Activated naive CD8-positive, alpha-beta T cell treated with anti-CD3 and anti-CD28 coated beads, Interleukin-2, amount 50 U/mL, for 24 hours (primary cell): ENCODE measurements at regions not wholly inside any gene's neighbourhood (a gene's known extent, or its start where the extent isn't known, plus 50 kb on each side); places are given as distances from the start of the nearest gene placed in this dataset.
"Not testable (repeated sequence)": the region's sequence is repeated elsewhere in the genome, so short reads cannot be mapped to it uniquely, and the experiment has no call there.

Experiments used
- ATAC-seq: fragments of 150-1000 bp; cut with Tn5 transposase; one replicate; pipeline ENCODE4 v1.10.0; 2021
- DNase-seq: peaks from one replicate; pipeline ENCODE4 v3.0.0; 2021
- H3K27ac Mint-ChIP-seq: one replicate; pipeline ENCODE4 v1.8.0; 2021; ENCODE audit warnings: mild to moderate bottlenecking, mixed read lengths
- H3K27me3 Mint-ChIP-seq: one replicate; pipeline ENCODE4 v1.8.0; 2021; ENCODE audit warnings: mixed read lengths
- H3K36me3 Mint-ChIP-seq: one replicate; pipeline ENCODE4 v1.8.0; 2021; ENCODE audit warnings: low read depth, mixed read lengths
- H3K4me1 Mint-ChIP-seq: one replicate; pipeline ENCODE4 v1.8.0; 2021; ENCODE audit warnings: mixed read lengths
- H3K4me3 Mint-ChIP-seq: one replicate; pipeline ENCODE4 v1.8.0; 2021; ENCODE audit warnings: mild to moderate bottlenecking, moderate library complexity, mixed read lengths
- H3K9me3 Mint-ChIP-seq: one replicate; pipeline ENCODE4 v1.8.0; 2021; ENCODE audit warnings: mixed read lengths

DNA sequence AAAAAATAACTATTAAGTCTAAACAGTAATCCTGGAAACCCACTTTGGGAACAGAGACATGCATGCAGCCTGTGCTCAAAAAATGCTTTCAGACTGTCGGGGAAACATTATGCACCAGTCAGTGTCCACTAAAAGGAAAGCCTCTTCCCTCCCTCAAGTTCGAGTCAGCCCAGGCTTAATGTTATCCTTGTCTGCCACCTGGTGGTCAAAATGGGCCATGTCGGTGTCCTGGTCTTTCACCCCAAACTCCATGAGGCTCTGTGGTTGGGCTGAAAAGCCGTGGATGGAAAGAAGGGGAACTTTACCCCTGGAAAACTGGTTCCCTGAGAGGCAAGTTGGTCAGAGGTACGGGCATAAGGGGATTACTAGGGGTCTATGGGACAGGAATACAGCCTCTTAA is 88.4 kb upstream of the ZNF492 start:
- Mint-ChIP-seq H3K36me3 (no peaks in the 10 kb centered on the region), H3K27ac (no peak overlapping the region), H3K4me3 (no peak overlapping the region), H3K4me1 (no peaks in the 10 kb centered on the region), H3K27me3 (no peaks in the 10 kb centered on the region), H3K9me3 (peaks cover 38% of the 10 kb centered on the region)
- ATAC-seq (no peak), DNase-seq (peak; percentile 37)

DNA sequence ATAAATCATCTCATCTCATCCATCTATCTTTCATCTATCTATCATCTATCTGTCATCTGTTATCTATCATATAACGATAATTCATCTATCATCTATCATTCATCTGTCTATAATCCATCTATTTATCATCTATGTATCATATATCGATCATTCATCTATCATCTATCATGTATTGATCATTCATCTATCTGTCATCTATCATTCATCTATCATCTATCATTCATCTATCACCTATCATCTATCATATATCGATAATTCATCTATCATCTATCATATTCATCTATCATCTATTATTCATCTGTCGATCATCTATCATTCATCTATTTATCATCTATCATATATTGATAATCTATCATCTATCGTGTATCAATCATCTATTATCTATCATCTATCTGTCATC is 100.4 kb upstream of the ZNF492 start:
- H3K9me3 Mint-ChIP-seq, result peaks cover 56% of the 10 kb centered on the region
- H3K36me3 Mint-ChIP-seq, result peaks cover 10% of the 10 kb centered on the region
- H3K4me1 Mint-ChIP-seq, result no peaks in the 10 kb centered on the region
- DNase-seq (no peak), ATAC-seq (no peak)
- no peak overlapping the region for H3K27ac Mint-ChIP-seq
- H3K4me3 Mint-ChIP-seq, result no peak overlapping the region
- peaks cover 16% of the 10 kb centered on the region for H3K27me3 Mint-ChIP-seq

DNA sequence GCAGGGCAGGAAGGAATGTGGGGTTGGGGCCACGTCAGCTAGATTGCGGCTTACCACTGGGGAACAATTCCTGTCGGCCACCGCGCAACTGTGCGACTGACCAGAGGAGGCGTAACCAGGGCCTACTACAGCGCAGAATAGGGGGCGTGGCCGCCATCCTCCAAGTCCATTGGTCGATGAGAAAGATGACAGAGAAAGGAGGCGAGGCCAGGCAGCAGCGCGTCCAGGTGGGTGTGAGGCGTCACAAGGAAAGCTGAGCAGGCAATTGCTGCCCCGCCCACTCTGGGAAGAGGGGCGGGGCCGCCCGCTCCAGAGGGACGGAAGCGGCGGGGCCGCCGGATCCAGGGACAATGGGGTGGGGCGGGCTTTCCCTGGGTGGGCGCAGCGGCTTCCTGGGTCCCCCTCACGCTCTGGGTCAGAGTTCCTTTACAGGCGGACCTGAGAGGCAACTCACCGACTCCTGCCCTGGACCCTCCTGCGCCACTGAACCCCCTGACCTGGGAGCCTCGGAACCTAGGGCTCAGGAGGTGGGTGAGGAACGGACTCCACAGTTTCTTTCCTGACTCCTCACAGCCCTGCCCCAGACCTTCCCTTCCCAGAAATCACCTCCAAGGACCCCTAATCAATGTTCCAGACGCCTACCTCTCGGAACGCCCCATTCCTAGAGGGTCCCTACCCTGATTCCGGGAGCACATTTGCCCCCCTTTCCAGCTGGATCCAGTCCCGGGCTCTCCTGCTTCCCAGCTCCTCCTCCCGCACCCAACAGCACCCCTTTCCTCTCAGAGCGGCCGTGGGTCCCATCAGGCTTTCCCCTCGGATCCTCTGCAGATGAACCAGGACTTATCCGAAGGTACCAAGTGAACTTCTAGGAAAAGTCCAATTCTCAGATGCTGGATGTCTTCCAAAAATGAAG is 101.5 kb upstream of the ZNF492 start:
- H3K27ac Mint-ChIP-seq, result no peak overlapping the region
- no peaks in the 10 kb centered on the region for H3K4me1 Mint-ChIP-seq
- no peak for DNase-seq
- peaks cover 61% of the 10 kb centered on the region for H3K9me3 Mint-ChIP-seq
- no peak overlapping the region for H3K4me3 Mint-ChIP-seq
- peaks cover 10% of the 10 kb centered on the region for H3K36me3 Mint-ChIP-seq
- ATAC-seq, result no peak
- H3K27me3 Mint-ChIP-seq, result peaks cover 16% of the 10 kb centered on the region

DNA sequence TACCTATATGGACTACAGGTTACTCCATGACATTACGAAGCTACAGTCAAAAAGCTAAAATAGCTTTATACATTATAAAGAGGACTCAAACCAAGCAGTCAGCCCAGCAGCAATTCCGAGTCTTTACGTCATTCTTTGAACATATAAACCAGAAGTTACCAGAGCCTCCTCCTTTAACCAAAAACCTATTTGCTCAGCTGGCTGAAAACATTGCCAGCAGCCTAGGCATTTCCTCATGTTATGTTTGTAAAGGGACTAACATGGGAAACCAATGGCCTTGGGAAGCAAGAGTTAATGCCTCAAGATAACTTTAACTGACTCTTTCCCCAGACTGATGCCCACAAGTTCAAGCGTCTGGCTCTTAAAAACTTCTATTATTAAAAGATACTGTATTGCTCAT is 104.1 kb upstream of the ZNF492 start:
- ATAC-seq (no peak), DNase-seq (no peak)

DNA sequence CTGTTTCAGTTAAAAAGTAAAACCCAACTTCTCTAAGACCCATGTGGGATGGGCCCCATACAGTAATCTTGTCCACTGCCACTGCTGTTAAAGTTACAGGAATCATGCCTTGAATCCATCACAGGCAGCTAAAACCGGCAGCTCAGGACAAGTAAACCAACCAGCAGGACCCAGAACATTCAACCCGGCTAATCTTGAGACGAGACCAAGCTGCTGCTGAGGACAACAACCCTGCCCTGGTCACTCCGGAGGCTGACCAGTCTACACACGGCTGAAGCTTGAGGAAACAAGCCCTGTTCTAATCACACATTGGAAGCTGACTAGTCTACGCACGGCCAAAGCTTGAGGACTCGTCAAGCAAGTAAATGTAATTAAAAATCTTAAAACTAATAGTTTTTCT is 105.2 kb upstream of the ZNF492 start:
- Mint-ChIP-seq H3K4me3 (no peak overlapping the region), H3K36me3 (peaks cover 10% of the 10 kb centered on the region), H3K9me3 (peaks cover 48% of the 10 kb centered on the region), H3K27me3 (peaks cover 16% of the 10 kb centered on the region), H3K4me1 (no peaks in the 10 kb centered on the region), H3K27ac (no peak overlapping the region)
- ATAC-seq, result no peak
- DNase-seq, result no peak

More for the DNA sequence above, 104.1 kb upstream of the ZNF492 start:
- H3K27ac Mint-ChIP-seq, result no peak overlapping the region
- H3K9me3 Mint-ChIP-seq, result peaks cover 47% of the 10 kb centered on the region
- H3K27me3 Mint-ChIP-seq, result peaks cover 16% of the 10 kb centered on the region
- no peaks in the 10 kb centered on the region for H3K4me1 Mint-ChIP-seq
- peaks cover 10% of the 10 kb centered on the region for H3K36me3 Mint-ChIP-seq
- H3K4me3 Mint-ChIP-seq, result no peak overlapping the region

DNA sequence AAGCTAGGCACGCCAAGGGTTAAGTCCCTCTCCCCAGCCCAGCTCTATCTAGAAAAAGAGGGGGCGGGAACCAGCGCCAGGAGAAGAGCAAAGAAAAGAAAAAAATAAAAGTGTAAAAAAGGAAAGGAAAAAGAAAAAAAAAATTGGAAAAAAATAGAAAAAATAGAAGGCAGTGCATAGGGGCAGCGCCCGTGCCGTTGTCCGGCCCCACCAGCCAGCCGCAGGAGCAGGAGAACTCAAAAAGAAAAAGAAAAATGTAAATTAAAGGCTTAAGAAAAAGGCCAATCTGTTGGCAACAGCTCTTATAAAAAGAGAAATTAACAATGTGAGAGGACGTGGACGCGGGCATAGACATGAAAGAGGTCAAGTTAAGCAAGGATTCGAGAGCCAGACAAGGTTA is 105.4 kb upstream of the ZNF98 start:
- no peak overlapping the region for H3K4me3 Mint-ChIP-seq
- H3K36me3 Mint-ChIP-seq, result no peaks in the 10 kb centered on the region
- no peak for DNase-seq
- H3K27me3 Mint-ChIP-seq, result peaks cover 5% of the 10 kb centered on the region
- H3K9me3 Mint-ChIP-seq, result peaks cover 42% of the 10 kb centered on the region
- no peak for ATAC-seq
- H3K4me1 Mint-ChIP-seq, result no peaks in the 10 kb centered on the region
- no peak overlapping the region for H3K27ac Mint-ChIP-seq

DNA sequence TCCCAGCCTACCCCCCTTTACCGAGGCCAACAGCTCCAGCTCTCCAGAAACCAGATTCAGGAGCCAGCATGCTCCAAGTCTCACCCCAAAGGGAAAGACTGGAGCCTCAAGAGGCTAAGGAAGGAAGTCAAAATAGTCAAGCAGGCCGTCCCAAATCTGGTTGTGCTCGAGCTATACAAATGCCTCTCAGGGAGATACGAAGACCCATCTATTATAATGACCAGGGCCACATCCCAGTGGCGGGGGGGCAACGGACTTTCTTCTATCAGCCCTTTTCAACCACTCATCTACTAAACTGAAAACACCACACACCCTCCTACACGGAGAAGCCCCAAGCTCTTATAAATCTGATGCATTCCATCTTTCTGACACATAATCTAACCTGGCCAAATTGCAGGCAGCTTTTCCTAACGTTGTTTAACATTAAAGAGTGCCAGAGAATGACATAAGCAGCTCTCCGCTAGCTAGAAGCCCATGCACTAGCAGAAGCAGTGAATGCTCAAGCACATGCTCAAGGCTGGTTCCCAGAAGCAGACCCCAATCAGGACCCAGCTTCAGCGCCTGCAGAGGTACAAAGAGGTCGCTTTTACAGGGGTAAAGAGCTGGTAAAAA is 104.6 kb upstream of the ZNF98 start:
- H3K27ac Mint-ChIP-seq, result no peak overlapping the region
- H3K9me3 Mint-ChIP-seq, result peaks cover 38% of the 10 kb centered on the region

DNA sequence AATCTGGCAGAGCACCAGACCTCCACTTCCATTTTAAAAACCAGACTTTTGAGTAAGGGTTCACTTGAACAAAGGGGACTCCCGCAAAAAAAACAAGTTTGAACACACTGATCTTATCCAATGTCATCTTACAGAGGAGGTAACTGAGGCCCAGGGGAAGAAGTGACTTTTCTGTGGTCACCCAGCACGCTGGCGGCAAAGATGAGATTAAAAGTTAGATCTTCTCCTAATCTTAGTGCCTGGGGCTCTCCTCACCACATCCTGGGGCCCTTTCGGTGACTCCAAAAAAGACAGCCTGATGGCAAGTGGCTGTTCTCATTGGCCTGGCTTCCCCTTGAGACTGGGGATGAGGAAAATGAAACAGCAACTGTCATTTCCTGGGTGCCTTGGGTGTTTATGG is 101.8 kb upstream of the ZNF98 start:
- peaks cover 23% of the 10 kb centered on the region for H3K9me3 Mint-ChIP-seq
- no peak overlapping the region for H3K4me3 Mint-ChIP-seq
- no peaks in the 10 kb centered on the region for H3K4me1 Mint-ChIP-seq
- H3K27ac Mint-ChIP-seq, result no peak overlapping the region
- peaks cover 2% of the 10 kb centered on the region for H3K36me3 Mint-ChIP-seq
- DNase-seq (no peak), ATAC-seq (no peak)
- peaks cover 2% of the 10 kb centered on the region for H3K27me3 Mint-ChIP-seq

More for the DNA sequence above, 104.6 kb upstream of the ZNF98 start:
- no peaks in the 10 kb centered on the region for H3K36me3 Mint-ChIP-seq
- DNase-seq (no peak), ATAC-seq (no peak)
- no peaks in the 10 kb centered on the region for H3K4me1 Mint-ChIP-seq
- H3K27me3 Mint-ChIP-seq, result no peaks in the 10 kb centered on the region
- H3K4me3 Mint-ChIP-seq, result no peak overlapping the region

DNA sequence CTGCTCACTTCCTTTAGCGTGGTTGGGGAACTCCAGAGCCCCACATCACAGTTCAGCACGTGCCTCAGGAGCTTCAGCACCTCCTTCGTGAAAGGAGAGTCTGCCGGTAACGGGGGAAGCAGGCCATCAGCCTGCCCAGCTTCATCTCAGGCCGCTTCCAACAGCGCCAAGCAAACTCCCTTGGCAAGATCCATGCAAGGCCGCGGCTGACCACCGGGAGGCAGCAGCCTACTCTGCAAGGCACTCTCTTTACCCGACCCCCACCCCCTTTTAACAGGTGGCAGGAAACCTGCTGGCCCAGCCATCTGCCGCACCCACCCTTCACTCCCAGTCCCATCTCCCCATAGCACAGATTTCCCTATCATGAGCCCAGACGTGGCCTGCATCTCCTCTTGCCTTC is 97.4 kb upstream of the ZNF98 start:
- not testable (repeated sequence) for H3K36me3 Mint-ChIP-seq, H3K27me3 Mint-ChIP-seq, H3K4me1 Mint-ChIP-seq, H3K4me3 Mint-ChIP-seq, ATAC-seq, DNase-seq, H3K27ac Mint-ChIP-seq
- peaks cover 25% of the 10 kb centered on the region for H3K9me3 Mint-ChIP-seq

DNA sequence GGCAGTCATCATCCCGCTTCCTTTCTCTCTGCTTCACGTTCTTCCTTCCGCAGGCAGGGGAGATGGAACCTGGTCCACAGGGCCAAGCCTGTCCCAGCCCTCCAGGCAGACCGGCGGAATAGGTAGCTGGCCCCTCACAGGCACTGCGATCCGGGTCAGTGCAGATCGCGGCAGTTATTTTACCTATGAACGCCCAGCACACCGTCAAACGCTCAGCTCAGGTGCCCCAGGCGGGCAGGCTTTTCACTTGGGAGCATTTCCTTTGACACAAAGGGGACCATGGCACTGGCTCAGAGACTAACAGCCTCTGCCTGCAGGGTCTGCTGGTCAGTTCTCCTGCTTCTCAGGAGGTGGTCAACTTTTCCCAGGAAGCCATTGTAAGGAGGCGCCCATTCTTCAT is 97.0 kb upstream of the ZNF98 start:
- H3K9me3 Mint-ChIP-seq, result peaks cover 22% of the 10 kb centered on the region

DNA sequence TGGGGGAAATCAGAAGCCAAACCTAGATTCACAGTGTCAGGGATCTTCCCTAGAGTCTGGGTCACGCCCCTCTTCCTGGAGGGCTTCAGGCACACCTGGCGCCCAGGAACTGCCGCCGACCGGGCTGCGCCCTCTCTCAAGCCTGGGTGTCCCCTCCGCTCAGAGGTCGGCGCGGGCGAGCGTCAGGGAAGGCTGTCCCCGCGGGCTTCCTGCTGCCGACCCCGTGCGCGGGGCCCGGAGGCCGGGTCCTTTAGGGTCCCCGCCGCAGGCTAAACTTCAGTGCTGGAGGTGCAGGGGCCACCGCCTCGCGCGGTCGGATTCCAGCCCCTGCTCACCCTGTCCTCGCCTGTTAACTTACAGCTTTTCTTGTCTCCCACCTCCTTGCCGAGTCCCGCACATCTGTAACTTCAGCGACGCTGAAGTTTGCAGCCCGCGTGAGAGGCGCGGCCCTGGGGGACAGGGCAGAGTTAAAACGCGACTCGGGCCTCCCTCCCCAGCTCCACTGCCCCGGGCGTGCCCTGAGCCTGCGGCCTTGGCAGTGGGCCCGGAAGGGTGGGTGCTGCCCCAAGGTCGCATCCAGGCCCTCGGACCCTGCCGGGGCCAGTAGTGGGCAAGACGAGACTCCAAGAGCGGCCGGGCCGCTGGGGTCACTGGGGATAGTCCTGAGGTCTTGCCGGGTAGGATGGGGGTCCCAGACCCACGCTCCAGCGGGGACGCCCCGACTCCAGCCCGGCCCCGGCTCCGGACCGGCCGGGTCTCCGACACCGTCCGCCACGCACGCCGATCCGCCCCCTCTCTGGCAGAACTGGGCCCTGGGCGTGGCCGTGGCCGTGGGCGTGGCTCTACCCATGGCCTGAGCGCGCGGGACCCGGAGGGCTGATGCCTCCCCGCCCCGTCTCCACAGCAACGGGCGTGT is 95.6 kb upstream of the ZNF98 start:
- Mint-ChIP-seq H3K9me3 (peaks cover 19% of the 10 kb centered on the region), H3K27me3 (peaks cover 2% of the 10 kb centered on the region), H3K36me3 (peaks cover 4% of the 10 kb centered on the region), H3K4me3 (no peak overlapping the region), H3K27ac (no peak overlapping the region), H3K4me1 (no peaks in the 10 kb centered on the region)
- DNase-seq (no peak), ATAC-seq (no peak)

More for the DNA sequence above, 97.0 kb upstream of the ZNF98 start:
- no peaks in the 10 kb centered on the region for H3K4me1 Mint-ChIP-seq
- ATAC-seq, result no peak
- peaks cover 2% of the 10 kb centered on the region for H3K27me3 Mint-ChIP-seq
- no peak overlapping the region for H3K27ac Mint-ChIP-seq
- peaks cover 4% of the 10 kb centered on the region for H3K36me3 Mint-ChIP-seq
- no peak overlapping the region for H3K4me3 Mint-ChIP-seq
- no peak for DNase-seq

DNA sequence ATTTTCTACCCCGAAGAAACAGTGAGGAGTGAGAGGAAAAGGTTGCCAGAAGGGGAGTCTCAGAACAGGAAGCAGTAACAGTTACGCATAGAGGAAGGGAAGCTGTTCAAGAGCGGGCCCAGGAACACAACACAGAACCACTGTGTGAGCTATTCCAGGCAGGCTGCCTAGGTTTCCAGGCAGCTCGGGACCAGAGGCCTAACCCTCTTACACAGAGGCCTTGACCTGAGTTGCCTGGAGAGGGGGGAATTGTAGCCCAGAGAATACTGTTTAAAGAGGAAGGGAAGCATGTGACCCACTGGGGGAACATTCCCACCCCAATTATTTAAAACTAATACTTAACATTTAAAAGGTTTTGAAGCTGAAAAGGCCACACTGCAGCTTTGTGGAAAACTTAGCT is 93.3 kb upstream of the ZNF98 start:
- no peak overlapping the region for H3K4me3 Mint-ChIP-seq
- H3K36me3 Mint-ChIP-seq, result peaks cover 2% of the 10 kb centered on the region
- H3K9me3 Mint-ChIP-seq, result peaks cover 16% of the 10 kb centered on the region
- DNase-seq (no peak), ATAC-seq (no peak)
- no peaks in the 10 kb centered on the region for H3K4me1 Mint-ChIP-seq
- no peak overlapping the region for H3K27ac Mint-ChIP-seq
- H3K27me3 Mint-ChIP-seq, result peaks cover 1% of the 10 kb centered on the region

DNA sequence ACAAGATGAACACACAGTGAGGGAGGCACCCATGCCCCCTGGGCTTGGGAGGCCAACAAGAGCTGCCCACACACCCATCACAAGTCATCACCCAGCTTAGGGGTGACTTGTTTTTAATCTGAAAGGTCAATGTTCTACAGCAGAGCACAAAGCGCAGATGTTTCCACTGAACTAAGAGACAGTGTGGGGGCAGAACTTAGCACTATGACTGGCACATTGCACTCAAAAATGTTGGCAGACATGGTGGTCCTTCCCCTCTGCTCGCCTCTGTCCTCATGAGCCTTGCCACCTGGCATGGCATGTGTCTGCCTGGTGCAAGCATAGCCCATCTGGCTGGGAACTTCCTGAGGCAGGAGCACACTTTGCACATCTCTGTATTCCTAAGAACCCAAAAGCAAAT is 81.4 kb upstream of the ZNF98 start:
- Mint-ChIP-seq H3K4me3 (no peak overlapping the region), H3K27ac (no peak overlapping the region), H3K9me3 (peaks cover 25% of the 10 kb centered on the region), H3K36me3 (peaks cover 4% of the 10 kb centered on the region), H3K4me1 (no peaks in the 10 kb centered on the region), H3K27me3 (no peaks in the 10 kb centered on the region)
- no peak for DNase-seq
- no peak for ATAC-seq

DNA sequence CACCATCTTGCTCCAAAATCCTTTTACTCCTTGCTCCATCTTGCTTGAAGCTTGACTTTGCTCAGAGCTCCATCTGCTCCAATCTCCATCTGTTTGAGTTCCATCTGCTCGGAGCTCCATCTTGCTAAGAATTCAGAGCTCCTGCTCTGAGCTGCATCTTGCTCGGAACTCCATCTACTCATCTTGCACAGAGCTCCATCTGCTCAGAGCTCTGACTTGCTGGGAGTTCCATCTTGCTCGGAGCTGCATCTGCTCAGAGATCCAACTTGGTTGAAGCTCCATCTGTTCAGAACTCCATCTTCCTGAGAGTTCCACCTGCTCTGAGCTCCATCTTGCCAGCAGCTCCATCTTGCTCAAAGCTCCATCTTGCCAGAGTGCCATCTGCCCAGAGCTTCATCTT is 80.6 kb upstream of the ZNF98 start:
- H3K4me1 Mint-ChIP-seq, result no peaks in the 10 kb centered on the region
- H3K27ac Mint-ChIP-seq, result no peak overlapping the region
- DNase-seq, result no peak
- no peak for ATAC-seq
- no peak overlapping the region for H3K4me3 Mint-ChIP-seq
- no peaks in the 10 kb centered on the region for H3K27me3 Mint-ChIP-seq
- peaks cover 25% of the 10 kb centered on the region for H3K9me3 Mint-ChIP-seq
- H3K36me3 Mint-ChIP-seq, result peaks cover 4% of the 10 kb centered on the region
